HCT116 (cell line): ENCODE measurements at regions not wholly inside any gene's neighbourhood (a gene's known extent, or its start where the extent isn't known, plus 50 kb on each side); places are given as distances from the start of the nearest gene placed in this dataset.

Experiments used
- ATAC-seq: fragments of 200-7000 bp; cut with Tn5 transposase; 2 replicates; pipeline ENCODE4 v1.9.1; 2020; ENCODE audit warnings: mild to moderate bottlenecking, moderate library complexity
- BruUV-seq: library from RNA; stranded (reverse); fragments of 400-500 nt; replicated peaks from 2 replicates; lab custom pipeline; 2021; lab: Mats Ljungman, UMichigan
- CTCF ChIA-PET: fragments of 300-600 bp; sonication (Branson Sonifier 250); formaldehyde crosslinking; loops from one replicate; lab custom pipeline; 2021; ENCODE audit warnings: antibody characterized with exemption; lab: Charles Lee
- POLR2A ChIA-PET: fragments of 300-600, 350-600 bp; sonication (Branson Sonifier 250); formaldehyde crosslinking; loops from one replicate; lab custom pipeline; 2021; ENCODE audit warnings: antibody characterized with exemption; lab: Charles Lee
- RAD21 ChIA-PET, 2 experiments: fragments of 300-600 bp; sonication (Branson Sonifier 250); formaldehyde crosslinking; loops; one replicate each; lab custom pipeline; 2023; ENCODE audit warnings: low total read pairs in 2 of 2; ENCODE audit not compliant: uncharacterized antibody in 2 of 2, unreplicated experiment in 2 of 2, low non-redundant PET in 1 of 2; lab: Charles Lee
- DNase-seq: peaks from one replicate; pipeline ENCODE4 v3.0.0-alpha.2; 2010; ENCODE audit warnings: low read depth, low spot score
- H2AFZ ChIP-seq: fragments of 200-600 bp; shearing (Covaris generic), sonication (generic); 2 replicates; pipeline ENCODE4 v1.6.1; 2017; ENCODE audit warnings: low read depth, mixed run types, mixed read lengths, antibody characterized with exemption, low read length; ENCODE audit not compliant: poor library complexity, severe bottlenecking
- H3K27ac ChIP-seq: 2 replicates; pipeline ENCODE4 v1.5.1; 2012; ENCODE audit warnings: low read depth, low read length
- H3K27me3 ChIP-seq: fragments of 200-600 bp; sonication (generic); 2 replicates; pipeline ENCODE4 v1.6.1; 2016; ENCODE audit warnings: mixed run types, low read length, mixed read lengths; ENCODE audit not compliant: insufficient read depth
- H3K36me3 ChIP-seq, 2 experiments: fragments of 200-500 bp in 1 of 2; fragments of 200-600 bp in 1 of 2; sonication (Bioruptor generic) in 1 of 2; sonication (generic) in 1 of 2; 2 replicates each; pipeline versions ENCODE4 v1.5.1 to v1.6.1; 2014 to 2016; ENCODE audit warnings: low read length in 2 of 2, inconsistent platforms in 1 of 2, mixed read lengths in 1 of 2, mixed run types in 1 of 2; ENCODE audit not compliant: insufficient read depth in 2 of 2, control insufficient read depth in 1 of 2
- H3K4me1 ChIP-seq, 2 experiments: fragments of 200-600 bp in 1 of 2; sonication (generic) in 1 of 2; 2 replicates each; pipeline versions ENCODE4 v1.5.1 to v1.6.1; 2012 to 2017; ENCODE audit warnings: low read length in 2 of 2, inconsistent platforms in 1 of 2, mild to moderate bottlenecking in 1 of 2, mixed read lengths in 1 of 2, mixed run types in 1 of 2, moderate library complexity in 1 of 2; ENCODE audit not compliant: insufficient read depth in 2 of 2, control insufficient read depth in 1 of 2
- H3K4me2 ChIP-seq: fragments of 200-600 bp; sonication (generic); 2 replicates; pipeline ENCODE4 v1.6.1; 2017; ENCODE audit warnings: mixed run types, low read length, mixed read lengths
- H3K4me3 ChIP-seq, 2 experiments: fragments of 200-600 bp in 1 of 2; sonication (generic) in 1 of 2; replicated peaks in 1 of 2; 2 replicates each; pipeline ENCODE4 v1.5.1; 2011 to 2016; ENCODE audit warnings: low read length in 2 of 2, control low read depth in 1 of 2, low read depth in 1 of 2, mild to moderate bottlenecking in 1 of 2, mixed read lengths in 1 of 2, mixed run types in 1 of 2
- H3K79me2 ChIP-seq: fragments of 200-600 bp; sonication (generic); 2 replicates; pipeline ENCODE4 v1.6.1; 2017; ENCODE audit warnings: mild to moderate bottlenecking, mixed run types, low read length, moderate library complexity, mixed read lengths; ENCODE audit not compliant: insufficient read depth
- H3K9ac ChIP-seq: fragments of 200-600 bp; sonication (generic); 2 replicates; pipeline ENCODE4 v1.6.1; 2016; ENCODE audit warnings: low read length, mixed read lengths
- H3K9me2 ChIP-seq: fragments of 200-600 bp; sonication (generic), shearing (Covaris generic); 2 replicates; pipeline ENCODE4 v1.6.1; 2017; ENCODE audit warnings: mixed run types, mild to moderate bottlenecking, moderate library complexity; ENCODE audit not compliant: insufficient read depth
- H3K9me3 ChIP-seq, 2 experiments: fragments of 200-500 bp in 1 of 2; fragments of 200-600 bp in 1 of 2; sonication (Bioruptor generic) in 1 of 2; sonication (generic) in 1 of 2; 2 replicates each; pipeline ENCODE4 v1.6.1; 2014 to 2017; ENCODE audit warnings: low read length in 2 of 2, mixed read lengths in 2 of 2, inconsistent platforms in 1 of 2, low read depth in 1 of 2, mild to moderate bottlenecking in 1 of 2, mixed run types in 1 of 2, moderate library complexity in 1 of 2; ENCODE audit not compliant: control insufficient read depth in 1 of 2, insufficient read depth in 1 of 2
- H4K20me1 ChIP-seq: fragments of 200-600 bp; sonication (generic), shearing (Covaris generic); 2 replicates; pipeline ENCODE4 v1.6.1; 2017; ENCODE audit warnings: mixed run types, mild to moderate bottlenecking, moderate library complexity; ENCODE audit not compliant: insufficient read depth
- CBX3 ChIP-seq: IDR thresholded peaks from 2 replicates; pipeline ENCODE4 v1.6.1; 2012; ENCODE audit warnings: low read depth
- CTCF ChIP-seq, 3 experiments: fragments of 200-600 bp in 1 of 3; sonication (generic) in 1 of 3; IDR thresholded peaks in 2 of 3; conservative IDR thresholded peaks in 1 of 3; 2 replicates each; pipeline ENCODE4 v1.5.1; 2012 to 2017; ENCODE audit warnings: low read depth in 2 of 3, low read length in 2 of 3, antibody characterized with exemption in 1 of 3, borderline replicate concordance in 1 of 3, control low read depth in 1 of 3, mild to moderate bottlenecking in 1 of 3, mixed read lengths in 1 of 3, mixed run types in 1 of 3, moderate library complexity in 1 of 3; ENCODE audit not compliant: insufficient read depth in 1 of 3
- EGR1 ChIP-seq: IDR thresholded peaks from 2 replicates; pipeline ENCODE4 v1.6.1; 2012; ENCODE audit warnings: low read depth
- JUND ChIP-seq: IDR thresholded peaks from 2 replicates; pipeline ENCODE4 v1.6.1; 2012
- POLR2A ChIP-seq: IDR thresholded peaks from 2 replicates; pipeline ENCODE4 v1.7.0; 2011; ENCODE audit warnings: borderline replicate concordance; ENCODE audit not compliant: insufficient read depth, insufficient read length; ENCODE audit errors: extremely low read depth
- RAD21 ChIP-seq: IDR thresholded peaks from 2 replicates; pipeline ENCODE4 v1.6.1; 2012; ENCODE audit warnings: low read depth, mild to moderate bottlenecking
- REST ChIP-seq: IDR thresholded peaks from 2 replicates; pipeline ENCODE4 v1.6.1; 2012; ENCODE audit warnings: low read depth
- SRF ChIP-seq: IDR thresholded peaks from 2 replicates; pipeline ENCODE4 v1.6.1; 2012; ENCODE audit warnings: low read depth
- TCF7L2 ChIP-seq: IDR thresholded peaks from 2 replicates; pipeline ENCODE4 v1.7.0; 2011; ENCODE audit warnings: borderline replicate concordance, inconsistent platforms; ENCODE audit not compliant: insufficient read depth, insufficient read length; ENCODE audit errors: extremely low read depth
- YY1 ChIP-seq: IDR thresholded peaks from 2 replicates; pipeline ENCODE4 v1.6.1; 2011; ENCODE audit warnings: low read length, low read depth, moderate library complexity, mild to moderate bottlenecking; ENCODE audit not compliant: insufficient replicate concordance; ENCODE audit errors: extremely low read depth
- ZBTB33 ChIP-seq: IDR thresholded peaks from 2 replicates; pipeline ENCODE4 v1.6.1; 2011; ENCODE audit warnings: mild to moderate bottlenecking, low read length, moderate library complexity; ENCODE audit not compliant: insufficient replicate concordance; ENCODE audit errors: extremely low read depth
- ZFX ChIP-seq: fragments of 450-650 bp; IDR thresholded peaks from 2 replicates; pipeline ENCODE4 v1.6.1; 2017
- ZNF274 ChIP-seq: fragments of 200-500 bp; sonication (Bioruptor generic); IDR thresholded peaks from 2 replicates; pipeline ENCODE4 v1.6.1; 2014; ENCODE audit warnings: mild to moderate bottlenecking, low read depth, low read length, inconsistent platforms
- intact Hi-C: fragments of 100-400 bp; cut with micrococcal nuclease; formaldehyde crosslinking; loops from 2 replicates; pipeline ENCODE4 v1.10.0; 2022
- TF ChIP-seq, protein P1 (sequence below): IDR thresholded peaks from 2 replicates; pipeline ENCODE4 v1.6.1; 2012

GRCh38 chr3:102661707-102662497 lies 227.1 kb downstream of the ZPLD1 start:
- ATAC-seq (no peak), DNase-seq (no peak)
- ChIA-PET POLR2A (no interaction called here), CTCF (no interaction called here), RAD21 (no interaction called here)
- BruUV-seq: no TSS peak
- no peaks in the 10 kb centered on the region for H3K4me1 ChIP-seq
- no peaks in the 10 kb centered on the region for H3K9me2 ChIP-seq
- no peaks in the 10 kb centered on the region for H4K20me1 ChIP-seq
- H3K9me3 ChIP-seq: no peaks in the 10 kb centered on the region
- H3K79me2 ChIP-seq: no peaks in the 10 kb centered on the region
- H3K27ac ChIP-seq: no peak overlapping the region
- H3K9ac ChIP-seq: no peak overlapping the region
- no peak overlapping the region for H2AFZ ChIP-seq
- no peaks in the 10 kb centered on the region for H3K36me3 ChIP-seq
- intact Hi-C loops: no loop called here
- no peak for TF ChIP-seq YY1
- TF ChIP-seq JUND: no peak
- no peak for TF ChIP-seq POLR2A
- no peak for TF ChIP-seq RAD21
- no peak for TF ChIP-seq ZBTB33
- no peak for TF ChIP-seq ZFX
- no peak for TF ChIP-seq CBX3
- TF ChIP-seq TCF7L2: no peak
- TF ChIP-seq, protein P1, sequence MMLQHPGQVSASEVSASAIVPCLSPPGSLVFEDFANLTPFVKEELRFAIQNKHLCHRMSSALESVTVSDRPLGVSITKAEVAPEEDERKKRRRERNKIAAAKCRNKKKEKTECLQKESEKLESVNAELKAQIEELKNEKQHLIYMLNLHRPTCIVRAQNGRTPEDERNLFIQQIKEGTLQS: no peak
- TF ChIP-seq REST: no peak
- TF ChIP-seq ZNF274: no peak
- no peak for TF ChIP-seq CTCF (IDR thresholded peaks at IDR 0.05 in 2 of 3, conservative IDR thresholded peaks at IDR 0.05 in 1 of 3; ENCODE audit: borderline replicate concordance in 1 of 3, insufficient read depth in 1 of 3, low read depth in 2 of 3, low read length in 2 of 3)
- TF ChIP-seq EGR1: no peak
- TF ChIP-seq SRF: no peak
- no peaks in the 10 kb centered on the region for H3K27me3 ChIP-seq
- H3K4me3 ChIP-seq: no peak overlapping the region
- no peak overlapping the region for H3K4me2 ChIP-seq
